BE2C (cell line): ENCODE measurements at regions not wholly inside any gene's neighbourhood (a gene's known extent, or its start where the extent isn't known, plus 50 kb on each side); places are given as distances from the start of the nearest gene placed in this dataset.

Experiments
- DNase-seq: peaks from one replicate; pipeline ENCODE4 v3.0.0-alpha.2; 2020
- H3K27me3 ChIP-seq: fragments of 250-450 bp; sonication (Bioruptor Pico); 2 replicates; pipeline ENCODE4 v1.5.1; 2020; ENCODE audit warnings: mild to moderate bottlenecking
- H3K36me3 ChIP-seq: fragments of 250-450 bp; sonication (Bioruptor Pico); 2 replicates; pipeline ENCODE4 v1.5.1; 2020; ENCODE audit warnings: mild to moderate bottlenecking
- H3K4me1 ChIP-seq: fragments of 250-450 bp; sonication (Bioruptor Pico); 2 replicates; pipeline ENCODE4 v1.5.1; 2020
- H3K4me3 ChIP-seq: 2 replicates; pipeline ENCODE4 v1.5.1; 2011; ENCODE audit warnings: low read depth, low read length
- H3K9me3 ChIP-seq: fragments of 250-450 bp; sonication (Bioruptor Pico); 2 replicates; pipeline ENCODE4 v1.5.1; 2020
- CTCF ChIP-seq: IDR thresholded peaks from 2 replicates; pipeline ENCODE4 v1.5.1; 2012; ENCODE audit warnings: mild to moderate bottlenecking, low read depth, low read length

GRCh38 chr6:165949324-165949723 lies 218.3 kb downstream of the TBXT start:
- no peak for DNase-seq
- no peak overlapping the region for H3K4me3 ChIP-seq
- H3K9me3 ChIP-seq = no peaks in the 10 kb centered on the region
- H3K27me3 ChIP-seq = no peaks in the 10 kb centered on the region
- TF ChIP-seq CTCF = no peak
- no peaks in the 10 kb centered on the region for H3K36me3 ChIP-seq
- no peaks in the 10 kb centered on the region for H3K4me1 ChIP-seq

- Histone ChIP-seq H3K27me3 (no peaks in the 10 kb centered on the region), H3K9me3 (no peaks in the 10 kb centered on the region), H3K36me3 (no peaks in the 10 kb centered on the region), H3K4me1 (no peaks in the 10 kb centered on the region), H3K4me3 (no peak overlapping the region)
- no peak for TF ChIP-seq CTCF
- no peak for DNase-seq
Observed at GRCh38 chr6:165944002-165944466, 223.6 kb downstream of the TBXT start.

- Histone ChIP-seq H3K27me3 (no peaks in the 10 kb centered on the region), H3K9me3 (no peaks in the 10 kb centered on the region), H3K4me3 (no peak overlapping the region), H3K36me3 (no peaks in the 10 kb centered on the region), H3K4me1 (no peaks in the 10 kb centered on the region)
- TF ChIP-seq CTCF = no peak
- DNase-seq = no peak
Observed at GRCh38 chr6:165941786-165942185, 225.9 kb downstream of the TBXT start.

GRCh38 chr6:165941249-165941775 lies 226.3 kb downstream of the TBXT start:
- H3K27me3 ChIP-seq = no peaks in the 10 kb centered on the region
- H3K4me1 ChIP-seq = no peaks in the 10 kb centered on the region
- no peaks in the 10 kb centered on the region for H3K9me3 ChIP-seq
- no peaks in the 10 kb centered on the region for H3K36me3 ChIP-seq
- H3K4me3 ChIP-seq = no peak overlapping the region
- no peak for TF ChIP-seq CTCF
- DNase-seq = no peak

- Histone ChIP-seq H3K36me3 (no peaks in the 10 kb centered on the region), H3K9me3 (no peaks in the 10 kb centered on the region), H3K4me3 (no peak overlapping the region), H3K27me3 (no peaks in the 10 kb centered on the region), H3K4me1 (no peaks in the 10 kb centered on the region)
- no peak for DNase-seq
- TF ChIP-seq CTCF = no peak
Observed at GRCh38 chr6:165940366-165940765, 227.3 kb downstream of the TBXT start.

- Histone ChIP-seq H3K36me3 (no peaks in the 10 kb centered on the region), H3K4me3 (no peak overlapping the region), H3K4me1 (no peaks in the 10 kb centered on the region), H3K9me3 (no peaks in the 10 kb centered on the region), H3K27me3 (no peaks in the 10 kb centered on the region)
- no peak for TF ChIP-seq CTCF
- no peak for DNase-seq
Observed at GRCh38 chr6:165939601-165940290, 227.9 kb downstream of the TBXT start.
